Heart right ventricle (tissue), 16 donors: ENCODE measurements at regions not wholly inside any gene's neighbourhood (a gene's known extent, or its start where the extent isn't known, plus 50 kb on each side); places are given as distances from the start of the nearest gene placed in this dataset.

Source experiments
- ATAC-seq, 8 donors: fragments of 200-7000 bp; cut with Tn5 transposase; one replicate each; pipeline ENCODE4 v1.9.1; 2020; ENCODE audit warnings: mild to moderate bottlenecking in 8 of 8, moderate library complexity in 8 of 8, moderate number of reproducible peaks in 1 of 8
- DNase-seq, 2 donors: peaks; one replicate each; pipeline ENCODE4 v3.0.0-alpha.2; 2020
- H3K27ac ChIP-seq, 10 donors: fragments of 200-600 bp; sonication (generic) in 2 of 10; one replicate each; pipeline versions ENCODE4 v1.5.0 to v1.8.0; 2020 to 2022; ENCODE audit warnings: mild to moderate bottlenecking in 3 of 10
- H3K27me3 ChIP-seq, 7 donors: fragments of 200-600 bp; one replicate each; pipeline ENCODE4 v1.8.0; 2021 to 2022; ENCODE audit warnings: mild to moderate bottlenecking in 2 of 7
- H3K36me3 ChIP-seq, 9 donors: fragments of 200-600 bp; sonication (generic) in 1 of 9; one replicate each; pipeline versions ENCODE4 v1.5.0 to v1.8.0; 2020 to 2022; ENCODE audit warnings: mild to moderate bottlenecking in 2 of 9
- H3K4me1 ChIP-seq, 9 donors: fragments of 200-600 bp; sonication (generic) in 1 of 9; one replicate each; pipeline versions ENCODE4 v1.5.0 to v1.8.0; 2020 to 2022; ENCODE audit warnings: mild to moderate bottlenecking in 4 of 9
- H3K4me3 ChIP-seq, 10 donors: fragments of 200-600 bp; sonication (generic) in 2 of 10; one replicate each; pipeline versions ENCODE4 v1.5.0 to v1.8.0; 2020 to 2022; ENCODE audit warnings: mild to moderate bottlenecking in 7 of 10, moderate library complexity in 2 of 10
- H3K9me3 ChIP-seq, 11 donors: fragments of 200-600 bp in 10 of 11; sonication (generic) in 2 of 11; one replicate each; pipeline versions ENCODE4 v1.5.0 to v1.8.0; 2013 to 2022; ENCODE audit warnings: mild to moderate bottlenecking in 2 of 11, control low read depth in 1 of 11, moderate library complexity in 1 of 11
- CTCF ChIP-seq, 9 donors: fragments of 200-600 bp; sonication (generic) in 2 of 9; IDR thresholded peaks; one replicate each; pipeline versions ENCODE4 v1.5.0 to v1.8.0; 2021 to 2022; ENCODE audit warnings: antibody characterized with exemption in 9 of 9, mild to moderate bottlenecking in 5 of 9, moderate library complexity in 1 of 9
- WGBS, 2 donors: extraction: QIAGEN DNeasy Blood & Tissue Kit; methylation state at CpG; one replicate each; pipeline ENCODE4 v1.1.7; 2013; ENCODE audit warnings: inconsistent platforms in 1 of 2; 5-methylcytosine and 5-hydroxymethylcytosine counted together
- intact Hi-C, 10 donors: fragments of 100-400 bp; cut with DNase I; formaldehyde crosslinking; loops; one replicate each; pipeline versions ENCODE4 v1.11.1 to v1.14.2; 2022
- donor health status: Arrhythmogenic right ventricular cardiomyopathy.
- donor health status: ischemic (EF 13 %, LVEDD 7.1; RV severe dilation, severe dysfunction).
- donor health status: healthy with polysubstance abuse.
- donor health status: DM: no; HTN: yes; CAD: no.
- donor health status: DM: no; HTN: no; CAD: no.
- donor health status: ischemic (EF 25% LVEDD 6.9; RV normal size, moderate dysfunction).
- donor health status: ischemic (EF 25% LVEDD 5.7; RV mildly dilated, moderate dysfunction).
- donor health status: healthy.
- donor health status: DM: yes; HTN: yes; CAD: no.
- donor health status: Ischemic cardiomyopathy.
- donor health status: ischemic (EF 35%, LVEDD 5.7; RV mildly dilated, moderate dysfunction).
- donor health status: nonischemic (EF 11% LVEDD 7.7; RV severe dilation, severe dysfunction).
- donor health status: DM: yes; HTN: yes; CAD: no.
- donor health status: PGD.
- donor health status: ischemic (EF 29% LVEDD 5.4; RV normal size, mild dysfunction).
- donor health status: nonischemic (EF 23%, LVEDD 6.1; RV moderate dilation, normal function).

- Histone ChIP-seq H3K27ac (no peak overlapping the region), H3K36me3 (no peaks in the 10 kb centered on the region), H3K4me3 (no peak overlapping the region), H3K9me3 (no peaks in the 10 kb centered on the region), H3K27me3 (peaks cover 0 to 35% (median 4%) of the 10 kb centered on the region in 7 donors), H3K4me1 (no peaks in the 10 kb centered on the region)
- TF ChIP-seq CTCF (IDR thresholded peaks at IDR 0.05): no peak
- intact Hi-C loops: no loop called here
- 80 to 82% methylated on average over 10 of the region's 10 CpGs for WGBS, 2 donors
- ATAC-seq: no peak
- DNase-seq: no peak
Measured at GRCh38 chr10:128318366-128318765, 192.1 kb upstream of the MKI67 start.

GRCh38 chr10:128318913-128319312 is 192.7 kb upstream of the MKI67 start:
- DNase-seq (no peak), ATAC-seq (no peak)

GRCh38 chr10:128322106-128322505 is 195.9 kb upstream of the MKI67 start:
- Histone ChIP-seq H3K9me3 (no peaks in the 10 kb centered on the region), H3K27ac (no peak overlapping the region), H3K27me3 (peaks cover 0 to 53% (median 12%) of the 10 kb centered on the region in 7 donors), H3K4me1 (peaks cover 0 to 4% (median 0%) of the 10 kb centered on the region in 9 donors), H3K36me3 (no peaks in the 10 kb centered on the region), H3K4me3 (no peak overlapping the region)
- no peak for TF ChIP-seq CTCF (IDR thresholded peaks at IDR 0.05)
- ATAC-seq (no peak), DNase-seq (no peak)
- 87 to 91% methylated on average over 7 of the region's 7 CpGs for WGBS, 2 donors
- intact Hi-C loops: loop anchor here in 4 of 10 donors (5.0 to 10.0 kb wide), 3 partner anchors 100 to 213 kb away; no protein-coding TSS in a partner anchor

More at GRCh38 chr10:128318913-128319312, 192.7 kb upstream of the MKI67 start:
- H3K36me3 ChIP-seq: no peaks in the 10 kb centered on the region
- intact Hi-C loops: no loop called here
- no peak overlapping the region for H3K4me3 ChIP-seq
- no peak overlapping the region for H3K27ac ChIP-seq
- no peaks in the 10 kb centered on the region for H3K4me1 ChIP-seq
- no peak for TF ChIP-seq CTCF (IDR thresholded peaks at IDR 0.05)
- 34 to 37% methylated on average over 4 of the region's 4 CpGs for WGBS, 2 donors
- H3K9me3 ChIP-seq: no peaks in the 10 kb centered on the region
- peaks cover 0 to 34% (median 4%) of the 10 kb centered on the region in 7 donors for H3K27me3 ChIP-seq

DNA sequence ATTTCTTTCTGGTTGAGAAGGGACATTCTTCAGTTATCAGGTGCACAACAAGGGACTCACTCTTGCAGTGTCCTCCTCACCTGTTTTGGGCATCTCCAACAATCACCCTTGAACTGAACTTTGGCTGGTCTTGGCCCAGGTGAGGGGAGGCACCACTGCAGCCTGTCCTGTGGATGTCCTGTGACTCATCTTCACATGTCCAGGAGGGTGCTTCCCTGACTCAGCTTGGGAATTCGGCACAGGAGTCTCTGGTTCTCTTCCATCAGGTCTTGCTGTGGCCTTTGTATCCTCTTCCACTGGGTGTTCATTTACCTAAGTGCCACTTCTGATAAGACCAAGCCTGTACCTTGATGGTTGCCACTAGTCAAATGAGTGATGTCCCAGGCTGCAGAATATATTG is 196.7 kb upstream of the MKI67 start:
- DNase-seq (no peak), ATAC-seq (no peak)
- 75 to 82% methylated on average over 1 of the region's 1 CpG for WGBS, 2 donors
- intact Hi-C loops: loop anchor here in 4 of 10 donors (5.0 to 10.0 kb wide), 3 partner anchors 99 to 212 kb away; no protein-coding TSS in a partner anchor
- H3K36me3 ChIP-seq: no peaks in the 10 kb centered on the region
- H3K27me3 ChIP-seq: peaks cover 0 to 50% (median 13%) of the 10 kb centered on the region in 7 donors
- H3K4me1 ChIP-seq: peaks cover 0 to 4% (median 0%) of the 10 kb centered on the region in 9 donors
- no peak overlapping the region for H3K27ac ChIP-seq
- H3K9me3 ChIP-seq: peaks cover 0 to 8% (median 0%) of the 10 kb centered on the region in 11 donors
- no peak overlapping the region for H3K4me3 ChIP-seq
- no peak for TF ChIP-seq CTCF (IDR thresholded peaks at IDR 0.05)
